ENCODE measurements at regions not wholly inside any gene's neighbourhood (a gene's known extent, or its start where the extent isn't known, plus 50 kb on each side); places are given as distances from the start of the nearest gene placed in this dataset.

DNA sequence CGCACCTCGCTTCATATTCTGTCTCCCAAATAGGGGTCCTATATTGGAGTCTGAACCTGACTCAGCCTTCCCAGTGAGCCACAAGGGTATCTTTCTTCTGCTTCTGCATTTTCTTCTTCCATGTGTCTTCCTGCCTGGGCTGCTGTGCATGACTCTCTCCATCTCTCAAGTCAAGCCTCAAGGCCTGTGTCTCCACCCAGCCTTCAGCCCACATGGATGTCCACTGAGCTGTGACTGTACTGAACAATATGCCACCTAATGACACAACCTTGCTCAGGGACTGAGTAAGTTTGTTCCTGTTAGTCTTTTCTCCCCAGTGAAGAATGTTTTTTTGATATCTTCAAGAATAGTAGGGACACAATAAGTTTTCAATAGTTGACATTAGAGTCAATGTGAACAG is 162.7 kb upstream of the TBX20 start:
- DNase-seq = no peak
- TF ChIP-seq POLR2A (IDR thresholded peaks at IDR 0.05) = no peak
- TF ChIP-seq, protein P1, sequence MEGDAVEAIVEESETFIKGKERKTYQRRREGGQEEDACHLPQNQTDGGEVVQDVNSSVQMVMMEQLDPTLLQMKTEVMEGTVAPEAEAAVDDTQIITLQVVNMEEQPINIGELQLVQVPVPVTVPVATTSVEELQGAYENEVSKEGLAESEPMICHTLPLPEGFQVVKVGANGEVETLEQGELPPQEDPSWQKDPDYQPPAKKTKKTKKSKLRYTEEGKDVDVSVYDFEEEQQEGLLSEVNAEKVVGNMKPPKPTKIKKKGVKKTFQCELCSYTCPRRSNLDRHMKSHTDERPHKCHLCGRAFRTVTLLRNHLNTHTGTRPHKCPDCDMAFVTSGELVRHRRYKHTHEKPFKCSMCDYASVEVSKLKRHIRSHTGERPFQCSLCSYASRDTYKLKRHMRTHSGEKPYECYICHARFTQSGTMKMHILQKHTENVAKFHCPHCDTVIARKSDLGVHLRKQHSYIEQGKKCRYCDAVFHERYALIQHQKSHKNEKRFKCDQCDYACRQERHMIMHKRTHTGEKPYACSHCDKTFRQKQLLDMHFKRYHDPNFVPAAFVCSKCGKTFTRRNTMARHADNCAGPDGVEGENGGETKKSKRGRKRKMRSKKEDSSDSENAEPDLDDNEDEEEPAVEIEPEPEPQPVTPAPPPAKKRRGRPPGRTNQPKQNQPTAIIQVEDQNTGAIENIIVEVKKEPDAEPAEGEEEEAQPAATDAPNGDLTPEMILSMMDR (IDR thresholded peaks at IDR 0.05) = no peak
- no peak overlapping the region for H3K4me3 ChIP-seq
- H3K27me3 ChIP-seq = no peaks in the 10 kb centered on the region
- no peaks in the 10 kb centered on the region for H3K9me3 ChIP-seq
- intact Hi-C loops (cut with DNase I; ENCODE audit: low total_unique reads) = no loop called here
- H3K4me1 ChIP-seq = no peaks in the 10 kb centered on the region
- H3K27ac ChIP-seq = no peak overlapping the region
- 70 to 93% methylated on average over 2 of the region's 2 CpGs for WGBS, 2 donors
- no peaks in the 10 kb centered on the region for H3K36me3 ChIP-seq (ENCODE audit: low read depth, missing control alignments)

DNA sequence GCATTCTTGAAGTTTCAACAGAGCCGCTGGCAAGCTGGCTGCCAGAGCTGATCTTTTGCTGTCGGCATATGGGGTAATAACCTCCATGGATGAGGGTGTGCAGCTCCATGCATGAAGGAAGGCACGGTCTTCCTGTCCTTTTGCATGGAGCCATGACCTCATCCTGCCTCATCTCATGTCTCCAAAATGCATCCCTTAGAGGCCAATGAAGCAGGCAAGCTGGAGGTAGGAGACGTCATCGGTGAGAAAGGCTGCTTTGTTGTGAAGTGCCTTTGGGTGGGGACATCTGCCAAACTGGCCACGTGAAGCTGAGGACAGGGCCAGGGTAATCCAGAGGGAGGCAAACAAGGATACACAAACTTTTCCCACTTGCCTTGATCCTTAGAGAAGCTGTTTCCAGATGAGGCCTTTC is 161.5 kb upstream of the TBX20 start:
- 88% methylated on average over 6 of the region's 6 CpGs for WGBS, 2 donors
- no peak overlapping the region for H3K4me3 ChIP-seq
- H3K9me3 ChIP-seq = no peaks in the 10 kb centered on the region
- H3K36me3 ChIP-seq (ENCODE audit: low read depth, missing control alignments) = no peaks in the 10 kb centered on the region
- no peak overlapping the region for H3K27ac ChIP-seq
- H3K4me1 ChIP-seq = no peaks in the 10 kb centered on the region
- no peak for DNase-seq
- TF ChIP-seq, protein P1 (IDR thresholded peaks at IDR 0.05) = no peak
- TF ChIP-seq POLR2A (IDR thresholded peaks at IDR 0.05) = no peak
- intact Hi-C loops (cut with DNase I; ENCODE audit: low total_unique reads) = no loop called here
- no peaks in the 10 kb centered on the region for H3K27me3 ChIP-seq

DNA sequence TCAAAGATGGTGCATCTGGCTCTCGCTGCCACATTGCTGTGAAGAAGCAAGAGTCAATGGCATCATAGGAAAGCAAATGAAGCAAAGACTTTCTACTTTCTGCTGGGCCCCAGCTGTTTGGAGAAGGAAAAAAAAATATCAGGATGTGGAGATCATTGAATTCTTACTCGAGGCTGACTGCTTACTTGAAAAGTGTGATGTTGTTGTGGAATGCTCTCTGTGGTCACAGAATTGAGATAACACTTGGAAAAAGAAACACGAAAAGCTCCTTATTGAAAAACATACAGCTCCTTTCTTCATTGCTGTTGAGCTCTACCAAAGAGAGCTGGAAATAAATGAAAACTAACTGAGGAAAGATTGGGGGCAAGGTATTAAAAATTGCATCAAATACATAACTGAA is 157.4 kb upstream of the TBX20 start:
- no peaks in the 10 kb centered on the region for H3K4me1 ChIP-seq
- no peak overlapping the region for H3K4me3 ChIP-seq
- WGBS, 2 donors = 57 to 61% methylated on average over 3 of the region's 3 CpGs
- H3K27me3 ChIP-seq = no peaks in the 10 kb centered on the region
- TF ChIP-seq POLR2A (IDR thresholded peaks at IDR 0.05) = no peak
- TF ChIP-seq, protein P1 (IDR thresholded peaks at IDR 0.05) = no peak
- no peaks in the 10 kb centered on the region for H3K9me3 ChIP-seq
- H3K36me3 ChIP-seq (ENCODE audit: low read depth, missing control alignments) = no peaks in the 10 kb centered on the region
- intact Hi-C loops (cut with DNase I; ENCODE audit: low total_unique reads) = no loop called here
- DNase-seq = no peak
- no peak overlapping the region for H3K27ac ChIP-seq

DNA sequence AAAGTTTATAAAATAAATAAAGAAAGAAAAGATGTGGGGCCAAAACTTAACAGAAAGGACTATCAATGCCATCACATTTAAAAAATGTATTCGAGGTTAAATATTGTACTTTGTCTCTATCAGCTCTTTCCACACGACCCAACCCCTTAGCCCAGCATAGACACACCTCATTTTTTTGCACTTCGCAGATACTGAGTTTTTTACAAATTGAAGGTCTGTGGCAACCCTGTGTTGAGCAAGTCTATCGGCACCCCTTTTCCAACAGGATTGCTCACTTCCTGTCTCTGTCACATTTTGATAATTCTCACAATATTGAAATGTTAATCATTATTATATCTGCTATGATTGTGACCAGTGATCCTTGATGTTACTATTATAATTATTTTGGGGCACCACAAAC is 151.6 kb upstream of the TBX20 start:
- H3K9me3 ChIP-seq = no peaks in the 10 kb centered on the region
- no peaks in the 10 kb centered on the region for H3K27me3 ChIP-seq
- no peak for DNase-seq
- H3K4me3 ChIP-seq = no peak overlapping the region
- WGBS, 2 donors = 74 to 94% methylated on average over 4 of the region's 4 CpGs
- intact Hi-C loops (cut with DNase I; ENCODE audit: low total_unique reads) = no loop called here
- no peaks in the 10 kb centered on the region for H3K4me1 ChIP-seq
- TF ChIP-seq, protein P1 (IDR thresholded peaks at IDR 0.05) = no peak
- H3K27ac ChIP-seq = no peak overlapping the region
- H3K36me3 ChIP-seq (ENCODE audit: low read depth, missing control alignments) = no peaks in the 10 kb centered on the region

DNA sequence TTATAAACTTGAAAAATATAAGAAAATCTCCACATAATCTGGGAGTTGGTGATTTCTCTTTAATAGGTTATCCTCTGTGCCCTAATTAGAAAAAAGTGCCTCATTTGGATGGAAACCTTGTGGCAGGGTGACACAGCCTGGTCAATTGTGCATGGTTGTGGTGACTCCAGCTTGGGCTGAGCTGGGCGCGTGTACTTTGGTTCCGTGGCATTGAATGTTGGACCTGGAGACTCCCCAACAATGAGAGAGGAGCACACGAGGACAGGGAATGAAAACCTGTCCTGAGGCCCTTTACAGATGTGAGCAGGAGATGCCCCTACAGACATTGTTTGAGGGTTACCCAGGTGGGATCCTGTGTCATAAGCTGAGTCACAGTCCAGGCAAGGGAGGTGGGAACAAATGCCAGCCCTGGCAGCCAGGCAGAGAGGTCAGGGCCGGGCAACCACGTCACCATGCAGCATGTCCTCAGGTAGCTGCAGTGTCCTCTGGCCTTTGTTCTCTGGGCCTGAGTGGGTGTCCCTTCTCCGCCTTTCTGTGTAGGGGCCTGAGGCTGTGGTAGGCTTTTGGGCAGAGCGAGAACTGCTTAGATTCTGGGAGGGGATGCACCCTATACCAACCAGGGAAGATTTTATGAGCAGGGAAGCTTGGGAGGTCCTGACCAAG is 147.4 kb upstream of the TBX20 start:
- TF ChIP-seq, protein P1 (IDR thresholded peaks at IDR 0.05) = no peak
- TF ChIP-seq POLR2A (IDR thresholded peaks at IDR 0.05) = no peak
- no peaks in the 10 kb centered on the region for H3K36me3 ChIP-seq (ENCODE audit: low read depth, missing control alignments)
- WGBS, 2 donors = 94 to 97% methylated on average over 8 of the region's 8 CpGs
- H3K4me1 ChIP-seq = no peaks in the 10 kb centered on the region
- no peaks in the 10 kb centered on the region for H3K9me3 ChIP-seq
- intact Hi-C loops (cut with DNase I; ENCODE audit: low total_unique reads) = no loop called here
- no peak for DNase-seq
- H3K27me3 ChIP-seq = no peaks in the 10 kb centered on the region
- H3K27ac ChIP-seq = no peak overlapping the region
- no peak overlapping the region for H3K4me3 ChIP-seq
